HG02870 (cell line): ENCODE measurements at regions not wholly inside any gene's neighbourhood (a gene's known extent, or its start where the extent isn't known, plus 50 kb on each side); places are given as distances from the start of the nearest gene placed in this dataset.
"Not testable (repeated sequence)": the region's sequence is repeated elsewhere in the genome, so short reads cannot be mapped to it uniquely, and the experiment has no call there.

ENCODE experiments used
- ATAC-seq: cut with Tn5 transposase; IDR thresholded peaks from one replicate; pipeline ENCODE4 v1.9.1; 2021; ENCODE audit warnings: mild to moderate bottlenecking, moderate library complexity; ENCODE audit not compliant: unreplicated experiment

GRCh38 chr5:52255308-52255707 is 532.4 kb upstream of the ITGA1 start:
- no peak for ATAC-seq

- ATAC-seq, result no peak
Measured at GRCh38 chr5:52262844-52263243, 524.9 kb upstream of the ITGA1 start.

GRCh38 chr5:52269401-52269800 is 518.3 kb upstream of the ITGA1 start:
- no peak for ATAC-seq

GRCh38 chr5:52269859-52270258 is 517.9 kb upstream of the ITGA1 start:
- no peak for ATAC-seq

- ATAC-seq, result no peak
Measured at GRCh38 chr5:52275639-52276038, 512.1 kb upstream of the ITGA1 start.

GRCh38 chr5:52277101-52277500 is 510.6 kb upstream of the ITGA1 start:
- no peak for ATAC-seq

GRCh38 chr5:52282647-52283046 is 505.1 kb upstream of the ITGA1 start:
- no peak for ATAC-seq

GRCh38 chr5:52283221-52283620 is 504.5 kb upstream of the ITGA1 start:
- ATAC-seq, result no peak

- no peak for ATAC-seq
Measured at GRCh38 chr5:52300703-52301372, 486.9 kb upstream of the ITGA1 start.

GRCh38 chr5:52304816-52305215 is 482.9 kb upstream of the ITGA1 start:
- not testable (repeated sequence) for ATAC-seq

GRCh38 chr5:52328220-52328806 is 459.4 kb upstream of the ITGA1 start:
- ATAC-seq, result no peak

GRCh38 chr5:52331725-52332124 is 456.0 kb upstream of the ITGA1 start:
- no peak for ATAC-seq

GRCh38 chr5:52334367-52334766 is 453.3 kb upstream of the ITGA1 start:
- ATAC-seq, result no peak

- no peak for ATAC-seq
Measured at GRCh38 chr5:52339285-52339684, 448.4 kb upstream of the ITGA1 start.

GRCh38 chr5:52342361-52342760 is 445.4 kb upstream of the ITGA1 start:
- ATAC-seq, result no peak

GRCh38 chr5:52356311-52356918 is 431.3 kb upstream of the ITGA1 start:
- ATAC-seq, result no peak

GRCh38 chr5:52359261-52359660 is 428.5 kb upstream of the ITGA1 start:
- ATAC-seq, result no peak

GRCh38 chr5:52360985-52361384 is 426.7 kb upstream of the ITGA1 start:
- ATAC-seq, result no peak

- no peak for ATAC-seq
Measured at GRCh38 chr5:52374286-52374685, 413.4 kb upstream of the ITGA1 start.

GRCh38 chr5:52375969-52376368 is 411.7 kb upstream of the ITGA1 start:
- ATAC-seq, result no peak

GRCh38 chr5:52376592-52376991 is 411.1 kb upstream of the ITGA1 start:
- no peak for ATAC-seq

- ATAC-seq, result no peak
Measured at GRCh38 chr5:52378237-52378636, 409.5 kb upstream of the ITGA1 start.
